ENCODE measurements at regions not wholly inside any gene's neighbourhood (a gene's known extent, or its start where the extent isn't known, plus 50 kb on each side); places are given as distances from the start of the nearest gene placed in this dataset.

GRCh38 chr7:25795824-25796235 lies 356.2 kb upstream of the NFE2L3 start:
- no peaks in the 10 kb centered on the region for H3K79me2 ChIP-seq (replicated peaks; ENCODE audit: insufficient read depth, low read length)
- H3K9me3 ChIP-seq (ENCODE audit: low read length): no peaks in the 10 kb centered on the region
- no peaks in the 10 kb centered on the region for H4K20me1 ChIP-seq (ENCODE audit: insufficient read depth)
- H3K27ac ChIP-seq (ENCODE audit: low read length): no peak overlapping the region
- H2AFZ ChIP-seq (ENCODE audit: low read depth, low read length): no peak overlapping the region
- H3K36me3 ChIP-seq (ENCODE audit: insufficient read depth, low read length): no peaks in the 10 kb centered on the region
- H3K4me2 ChIP-seq (ENCODE audit: low read length): no peak overlapping the region
- TF ChIP-seq REST (IDR thresholded peaks at IDR 0.05; ENCODE audit: borderline replicate concordance) (no peak), POLR2AphosphoS5 (IDR thresholded peaks at IDR 0.05) (no peak), MXI1 (conservative IDR thresholded peaks at IDR 0.05; ENCODE audit: poor library complexity, severe bottlenecking) (no peak), CTCF (IDR thresholded peaks at IDR 0.05; ENCODE audit: poor library complexity, severe bottlenecking) (no peak), EP300 (conservative IDR thresholded peaks at IDR 0.05; ENCODE audit: poor library complexity, severe bottlenecking) (no peak), TAF1 (IDR thresholded peaks at IDR 0.05; ENCODE audit: low read depth) (no peak), EZH2 (IDR thresholded peaks at IDR 0.05; ENCODE audit: borderline replicate concordance, insufficient read depth, low read length, poor library complexity, severe bottlenecking) (no peak), SMC3 (conservative IDR thresholded peaks at IDR 0.05; ENCODE audit: poor library complexity) (no peak), RAD21 (conservative IDR thresholded peaks at IDR 0.05) (no peak)
- H3K9ac ChIP-seq (ENCODE audit: low read length): no peak overlapping the region
- H3K4me3 ChIP-seq (ENCODE audit: low read length): no peak overlapping the region
- no peaks in the 10 kb centered on the region for H3K9me2 ChIP-seq (ENCODE audit: insufficient read depth, low read length)
- no peaks in the 10 kb centered on the region for H3F3A ChIP-seq (ENCODE audit: insufficient read depth, low read length, poor library complexity, severe bottlenecking)
- no peaks in the 10 kb centered on the region for H3K27me3 ChIP-seq (ENCODE audit: insufficient read depth, low read depth, low read length)

- Histone ChIP-seq H3K4me2 (ENCODE audit: low read length) (no peak overlapping the region), H3K9ac (ENCODE audit: low read length) (no peak overlapping the region), H3K27ac (ENCODE audit: low read length) (no peak overlapping the region), H3K27me3 (ENCODE audit: insufficient read depth, low read depth, low read length) (no peaks in the 10 kb centered on the region), H3K79me2 (replicated peaks; ENCODE audit: insufficient read depth, low read length) (no peaks in the 10 kb centered on the region), H4K20me1 (ENCODE audit: insufficient read depth) (no peaks in the 10 kb centered on the region), H3K9me3 (ENCODE audit: low read length) (no peaks in the 10 kb centered on the region), H2AFZ (ENCODE audit: low read depth, low read length) (no peak overlapping the region), H3F3A (ENCODE audit: insufficient read depth, low read length, poor library complexity, severe bottlenecking) (no peaks in the 10 kb centered on the region), H3K9me2 (ENCODE audit: insufficient read depth, low read length) (no peaks in the 10 kb centered on the region), H3K4me3 (ENCODE audit: low read length) (no peak overlapping the region), H3K36me3 (ENCODE audit: insufficient read depth, low read length) (no peaks in the 10 kb centered on the region)
- TF ChIP-seq TAF1 (IDR thresholded peaks at IDR 0.05; ENCODE audit: low read depth) (no peak), EP300 (conservative IDR thresholded peaks at IDR 0.05; ENCODE audit: poor library complexity, severe bottlenecking) (no peak), REST (IDR thresholded peaks at IDR 0.05; ENCODE audit: borderline replicate concordance) (no peak), POLR2AphosphoS5 (IDR thresholded peaks at IDR 0.05) (no peak), SMC3 (conservative IDR thresholded peaks at IDR 0.05; ENCODE audit: poor library complexity) (no peak), MXI1 (conservative IDR thresholded peaks at IDR 0.05; ENCODE audit: poor library complexity, severe bottlenecking) (no peak), EZH2 (IDR thresholded peaks at IDR 0.05; ENCODE audit: borderline replicate concordance, insufficient read depth, low read length, poor library complexity, severe bottlenecking) (no peak)
Observed at GRCh38 chr7:25798344-25798743, 353.7 kb upstream of the NFE2L3 start.

All from neural cell (in vitro differentiated cells).